ENCODE measurements at regions not wholly inside any gene's neighbourhood (a gene's known extent, or its start where the extent isn't known, plus 50 kb on each side); places are given as distances from the start of the nearest gene placed in this dataset.

DNA sequence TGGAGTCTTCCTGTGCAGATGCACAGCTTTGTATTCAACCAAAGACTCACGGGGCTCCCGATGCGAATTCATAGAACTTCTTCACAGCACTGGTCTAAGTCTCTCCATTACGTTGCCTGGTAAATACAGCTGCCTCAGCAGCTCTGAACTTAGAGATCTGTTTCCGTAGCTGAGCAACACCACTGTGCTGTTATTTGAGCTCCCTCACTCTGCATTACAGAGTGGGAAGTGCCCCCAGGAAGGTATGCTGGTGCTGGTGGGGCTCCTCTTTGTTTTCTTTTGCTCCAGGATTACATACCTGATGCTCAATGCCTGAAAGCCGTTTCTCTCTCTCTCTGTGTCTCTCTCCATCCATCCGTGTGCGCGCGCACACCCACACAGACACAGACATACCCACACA is 227.5 kb upstream of the RMST start:
- TF ChIP-seq, protein P1, sequence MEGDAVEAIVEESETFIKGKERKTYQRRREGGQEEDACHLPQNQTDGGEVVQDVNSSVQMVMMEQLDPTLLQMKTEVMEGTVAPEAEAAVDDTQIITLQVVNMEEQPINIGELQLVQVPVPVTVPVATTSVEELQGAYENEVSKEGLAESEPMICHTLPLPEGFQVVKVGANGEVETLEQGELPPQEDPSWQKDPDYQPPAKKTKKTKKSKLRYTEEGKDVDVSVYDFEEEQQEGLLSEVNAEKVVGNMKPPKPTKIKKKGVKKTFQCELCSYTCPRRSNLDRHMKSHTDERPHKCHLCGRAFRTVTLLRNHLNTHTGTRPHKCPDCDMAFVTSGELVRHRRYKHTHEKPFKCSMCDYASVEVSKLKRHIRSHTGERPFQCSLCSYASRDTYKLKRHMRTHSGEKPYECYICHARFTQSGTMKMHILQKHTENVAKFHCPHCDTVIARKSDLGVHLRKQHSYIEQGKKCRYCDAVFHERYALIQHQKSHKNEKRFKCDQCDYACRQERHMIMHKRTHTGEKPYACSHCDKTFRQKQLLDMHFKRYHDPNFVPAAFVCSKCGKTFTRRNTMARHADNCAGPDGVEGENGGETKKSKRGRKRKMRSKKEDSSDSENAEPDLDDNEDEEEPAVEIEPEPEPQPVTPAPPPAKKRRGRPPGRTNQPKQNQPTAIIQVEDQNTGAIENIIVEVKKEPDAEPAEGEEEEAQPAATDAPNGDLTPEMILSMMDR (IDR thresholded peaks at IDR 0.05) = no peak
- TF ChIP-seq EZH2 (IDR thresholded peaks at IDR 0.05; ENCODE audit: borderline replicate concordance, insufficient read depth, low read depth, low read length, poor library complexity, severe bottlenecking) = no peak

All from B cell (primary cell).